ENCODE measurements at regions not wholly inside any gene's neighbourhood (a gene's known extent, or its start where the extent isn't known, plus 50 kb on each side); places are given as distances from the start of the nearest gene placed in this dataset.
"Not testable (repeated sequence)": the region's sequence is repeated elsewhere in the genome, so short reads cannot be mapped to it uniquely, and the experiment has no call there.

DNA sequence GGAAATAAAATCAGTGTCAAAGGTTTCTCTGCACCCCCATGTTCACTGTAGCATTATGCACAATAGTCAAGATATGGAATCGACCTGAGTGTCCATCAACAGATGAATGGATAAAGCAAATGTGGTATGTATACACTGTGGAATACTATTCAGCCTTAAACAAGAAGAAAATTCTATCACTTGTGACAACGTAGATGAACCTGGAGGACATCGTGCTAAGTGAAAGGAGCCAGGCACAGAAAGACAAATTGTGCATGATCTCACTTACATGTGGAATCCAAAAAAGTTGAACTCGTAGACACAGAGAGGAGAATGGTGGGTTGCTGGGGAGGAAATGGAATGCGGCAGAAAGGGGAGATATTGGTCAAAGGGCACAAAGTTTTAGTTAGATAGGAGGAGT lies 136.3 kb upstream of the ESR1 start:
- DNase-seq = no peak

DNA sequence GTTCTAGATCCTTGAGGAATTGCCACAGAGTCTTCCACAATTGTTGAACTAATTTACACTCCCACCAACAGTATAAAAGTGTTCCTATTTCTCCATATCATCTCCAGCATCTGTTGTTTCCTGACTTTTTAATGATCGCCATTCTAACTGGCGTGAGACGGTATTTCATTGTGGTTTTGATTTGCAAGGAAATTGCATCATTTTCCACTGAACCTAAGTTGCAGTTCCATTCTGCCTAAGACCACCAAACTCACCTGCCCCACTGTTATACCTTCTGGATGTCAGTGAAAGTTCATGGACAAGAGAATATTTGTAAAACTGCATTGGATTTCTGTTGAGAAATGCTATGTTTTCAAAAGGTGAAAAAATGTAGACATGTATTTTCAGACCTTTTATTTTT lies 132.9 kb upstream of the ESR1 start:
- no peak for DNase-seq

DNA sequence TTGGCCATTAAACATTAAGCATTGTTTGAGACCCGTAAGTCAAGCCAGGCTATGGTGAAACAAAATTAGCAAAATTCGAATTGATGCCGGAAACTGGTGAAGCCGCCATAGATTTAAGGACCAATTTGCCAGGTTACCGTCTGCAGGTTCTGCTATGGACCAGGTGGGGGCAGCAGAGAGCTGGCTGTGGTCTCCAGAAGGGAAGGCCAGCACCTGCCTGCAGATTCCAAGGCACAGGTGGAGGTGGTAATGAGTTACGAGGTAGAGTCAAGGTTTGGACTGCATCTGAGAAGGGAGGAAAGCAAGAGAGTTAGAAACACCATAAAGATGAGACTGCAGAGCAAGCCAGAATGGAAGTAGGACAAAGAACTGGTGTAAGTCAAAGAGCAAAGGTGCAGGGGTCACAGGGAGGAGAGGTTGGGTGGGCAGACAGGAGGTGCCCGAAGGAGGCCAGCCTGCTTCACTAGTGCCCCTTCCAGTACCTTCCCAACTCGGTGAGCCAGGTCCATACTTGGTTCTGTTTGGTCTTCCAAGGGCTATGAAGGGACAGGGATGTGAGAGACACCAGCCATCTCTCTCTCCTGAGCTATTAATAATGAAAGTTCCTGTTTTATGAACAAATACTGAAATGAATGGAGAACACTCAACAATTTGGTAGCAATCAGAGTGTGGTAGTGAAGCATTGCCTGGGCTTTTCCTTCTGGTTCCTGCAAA lies 131.6 kb upstream of the ESR1 start:
- peak; percentile 55 for DNase-seq

DNA sequence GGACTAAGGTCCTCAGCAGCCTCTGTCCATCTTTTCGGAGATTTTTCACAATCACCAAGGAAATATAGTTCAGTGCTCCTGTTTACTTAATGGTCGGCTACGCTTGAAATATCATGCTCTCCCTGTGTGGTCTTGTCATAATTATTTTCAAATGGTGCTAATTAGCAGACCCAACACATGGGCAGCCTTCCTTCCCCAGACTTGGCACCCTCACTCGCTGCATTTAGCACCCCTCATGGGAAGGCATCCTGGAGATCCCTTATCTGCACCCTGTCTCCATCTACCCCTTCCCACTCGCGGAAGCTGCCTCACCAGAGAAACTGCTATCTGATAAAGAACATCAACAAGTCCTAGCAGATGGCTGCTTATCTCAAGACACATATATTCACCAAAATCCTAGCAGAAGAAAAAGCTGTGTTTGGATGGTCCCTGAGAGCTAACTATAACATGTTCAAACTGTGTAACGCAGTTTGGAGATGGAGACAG lies 131.0 kb upstream of the ESR1 start:
- DNase-seq = no peak

DNA sequence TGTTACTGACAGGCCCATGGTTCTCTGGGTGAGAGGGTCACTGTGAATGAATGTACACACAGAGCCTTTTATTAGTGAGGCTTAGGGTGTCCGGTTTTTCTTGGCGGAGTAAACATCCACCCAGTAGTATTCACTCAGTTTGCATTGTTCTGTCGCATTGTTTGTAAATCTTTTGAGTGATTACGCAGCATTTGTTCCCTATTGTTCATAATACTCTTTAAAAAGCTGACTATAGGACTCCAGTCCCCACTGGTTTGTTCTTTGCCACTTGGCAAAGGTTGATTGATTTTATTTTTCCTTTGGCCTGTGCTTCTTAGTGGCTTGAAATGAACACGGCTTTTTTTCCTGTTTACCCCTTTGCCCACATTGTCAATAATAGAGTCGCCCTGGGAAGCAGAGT lies 130.1 kb upstream of the ESR1 start:
- no peak for DNase-seq

DNA sequence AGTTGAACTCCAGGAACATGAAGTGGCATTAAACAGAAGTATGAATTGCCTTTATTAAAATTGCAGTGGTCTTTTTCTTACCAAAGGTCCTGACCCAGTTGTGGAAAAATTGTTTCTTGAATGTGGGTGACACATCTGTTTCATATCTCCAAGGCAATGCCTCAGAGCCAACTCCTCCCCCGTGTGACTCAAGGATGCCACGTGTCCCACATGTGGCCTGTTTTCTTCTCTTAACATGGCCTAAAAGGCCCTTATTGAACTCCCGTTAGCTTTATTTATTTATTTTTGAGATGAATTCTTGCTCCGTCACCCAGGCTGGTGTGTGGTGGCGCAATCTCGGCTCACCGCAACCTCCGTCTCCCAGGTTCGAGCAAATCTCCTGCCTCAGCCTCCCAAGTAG lies 128.4 kb upstream of the ESR1 start:
- no peak for DNase-seq

DNA sequence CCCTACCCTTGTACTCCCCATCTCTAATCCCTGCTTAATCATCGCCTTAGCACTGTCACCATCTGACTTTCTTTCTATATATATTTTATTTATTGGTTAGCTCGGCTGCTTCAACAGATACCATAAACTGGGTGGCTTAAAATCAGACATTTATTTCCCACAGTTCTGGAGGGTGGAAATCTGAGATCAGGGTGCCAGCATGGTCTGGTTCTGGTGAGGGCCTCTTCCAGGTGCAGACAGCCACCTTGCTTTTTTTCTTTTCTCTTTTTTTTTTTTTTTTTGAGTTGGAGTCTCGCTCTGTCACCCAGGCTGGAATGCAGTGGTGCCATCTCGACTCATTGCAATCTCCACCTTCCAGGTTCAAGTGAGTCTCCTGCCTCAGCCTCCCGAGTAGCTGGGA lies 127.5 kb upstream of the ESR1 start:
- no peak for DNase-seq

DNA sequence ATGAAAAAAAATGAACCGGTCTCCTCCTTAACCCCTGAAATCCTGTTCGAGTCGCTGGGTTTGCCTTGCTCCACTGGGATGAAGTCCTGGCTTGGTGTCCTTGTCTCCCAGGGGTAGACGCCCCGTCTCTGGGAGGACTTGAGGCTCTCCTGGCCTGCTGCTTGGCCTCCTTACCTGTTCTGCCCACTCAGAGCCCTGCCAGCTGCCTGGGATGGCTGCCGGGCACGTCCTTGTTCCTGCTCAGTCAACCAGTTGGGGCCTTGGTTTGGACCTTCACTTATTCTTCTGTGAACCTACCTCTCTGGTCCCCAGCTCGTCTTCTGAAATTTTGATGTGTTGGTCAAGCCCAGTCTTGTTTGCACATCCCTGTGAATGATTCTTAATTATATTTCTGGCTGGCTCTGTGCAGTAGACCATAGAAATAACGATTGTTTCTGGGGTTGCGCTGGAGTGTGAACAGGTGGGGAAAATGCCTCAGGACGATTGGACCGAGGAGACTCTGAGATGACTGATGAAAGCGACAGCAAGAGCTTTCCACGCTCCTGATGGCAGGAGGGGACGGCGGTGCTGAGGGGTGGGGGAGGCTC lies 126.5 kb upstream of the ESR1 start:
- no peak for DNase-seq

DNA sequence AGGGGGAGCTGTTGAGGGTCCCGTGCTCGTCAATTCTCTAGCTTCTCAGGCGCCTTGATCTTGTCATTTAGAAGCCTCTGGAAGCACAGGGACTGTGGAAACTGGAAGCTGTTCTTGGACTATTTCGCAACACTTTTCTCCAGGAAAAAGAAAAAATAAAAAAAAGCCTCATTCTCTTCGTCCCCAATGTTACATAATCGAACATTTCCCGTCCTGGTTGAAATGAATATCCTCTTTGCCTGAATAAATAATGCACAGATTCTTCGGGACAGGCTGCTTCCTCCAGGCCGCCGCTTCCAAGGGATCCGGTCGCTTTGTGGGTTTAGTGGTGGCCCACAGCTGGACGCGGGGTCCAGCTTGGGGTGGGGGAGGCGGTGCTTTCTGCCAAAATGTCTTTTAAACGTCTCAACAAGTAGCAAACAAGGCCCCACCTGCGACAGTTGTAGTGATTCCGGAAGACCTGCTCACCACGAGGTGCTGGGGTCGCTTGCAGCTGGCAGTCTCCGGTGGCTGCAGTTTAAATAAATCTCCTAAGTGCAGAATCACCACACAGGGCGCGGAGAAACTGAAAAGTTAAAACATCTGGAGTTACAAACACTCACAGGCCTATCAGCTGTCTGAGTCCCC lies 125.9 kb upstream of the ESR1 start:
- DNase-seq = no peak

DNA sequence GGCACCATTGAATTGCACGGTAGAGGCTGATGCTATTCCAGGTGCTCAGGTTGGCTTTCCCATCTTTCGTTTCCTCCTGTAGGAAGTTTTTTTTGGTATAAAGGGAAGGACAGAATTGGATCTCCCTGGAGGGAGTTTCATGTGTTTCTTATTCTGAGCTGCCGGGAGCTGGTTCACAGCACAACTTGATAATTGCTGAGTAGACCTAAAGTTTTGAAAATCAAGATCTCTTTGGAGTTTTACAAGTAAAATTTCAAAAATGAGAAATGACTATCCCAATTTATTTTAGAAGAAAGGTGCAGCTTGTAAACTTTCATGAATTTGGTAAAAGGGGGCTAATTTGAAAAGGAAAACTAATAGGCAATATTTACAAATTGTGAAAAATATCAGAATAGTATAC lies 125.2 kb upstream of the ESR1 start:
- no peak for DNase-seq

DNA sequence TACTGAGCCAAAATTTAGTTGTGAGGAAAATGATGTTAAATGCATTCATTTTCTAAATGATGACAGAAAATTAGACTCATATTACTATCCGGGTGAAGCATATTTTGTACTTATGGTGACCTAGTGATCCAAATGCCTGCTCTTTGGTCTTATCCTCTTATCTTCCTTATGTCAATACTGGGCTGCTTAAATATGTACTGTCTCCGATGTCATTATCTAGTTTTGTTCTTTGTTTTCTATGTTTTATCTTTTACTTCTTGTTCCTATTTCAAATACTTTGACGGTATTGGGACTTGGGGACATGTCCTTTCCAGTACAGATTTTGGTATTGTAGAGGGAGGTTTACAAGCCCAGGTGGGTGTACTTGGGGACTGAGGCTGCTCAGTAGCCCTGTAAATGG lies 124.6 kb upstream of the ESR1 start:
- no peak for DNase-seq

DNA sequence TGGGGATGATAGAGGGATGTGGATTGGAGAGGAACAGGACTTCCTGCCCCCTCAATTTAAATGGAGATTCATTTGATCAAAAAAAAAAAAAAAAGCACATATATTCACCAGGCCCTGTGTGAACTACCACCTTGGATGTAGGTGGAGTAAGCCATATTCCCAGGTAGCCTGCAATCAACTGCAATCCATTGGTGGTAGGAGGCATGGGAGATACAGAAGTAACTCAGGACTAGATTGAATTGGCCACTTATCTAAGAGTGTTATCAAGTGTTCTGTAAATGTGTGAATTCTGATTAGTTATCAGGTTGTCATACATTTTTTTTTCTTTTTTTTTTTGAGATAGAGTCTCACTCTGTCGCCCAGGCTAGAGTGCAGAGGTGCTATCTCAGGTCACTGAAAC lies 124.1 kb upstream of the ESR1 start:
- DNase-seq = no peak

DNA sequence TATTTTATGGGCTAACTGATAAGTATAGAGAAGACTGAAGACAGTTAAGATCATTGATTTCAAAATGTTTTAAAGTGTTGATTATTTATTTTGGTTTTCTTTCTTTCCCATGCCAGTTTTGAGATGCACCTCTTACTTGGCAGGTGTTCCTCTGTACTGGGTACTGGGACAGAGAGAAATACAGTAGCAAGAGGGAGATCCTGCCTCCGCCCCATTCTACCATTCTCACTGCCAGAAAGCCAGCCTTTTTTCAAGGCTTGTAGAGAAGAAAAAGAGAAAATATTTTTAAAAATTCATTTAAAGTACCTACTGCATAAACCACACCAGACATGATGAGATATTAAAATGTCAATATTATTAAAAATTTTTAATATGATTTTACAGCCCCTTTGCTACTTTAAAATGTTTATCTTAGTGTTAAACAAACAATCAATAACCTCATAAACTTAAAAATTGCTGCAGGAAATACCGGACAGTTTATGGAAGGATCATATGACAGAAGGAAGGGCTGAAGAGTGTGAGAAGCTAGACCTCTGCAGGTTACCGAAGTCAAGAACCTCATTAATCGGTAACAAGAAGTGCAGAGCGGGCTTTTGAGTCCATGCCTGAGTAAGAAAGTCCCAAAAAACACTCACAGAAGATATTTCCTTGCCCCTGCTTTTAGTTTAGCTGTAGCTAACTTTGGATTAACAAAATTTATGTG lies 117.8 kb upstream of the ESR1 start:
- no peak for DNase-seq

DNA sequence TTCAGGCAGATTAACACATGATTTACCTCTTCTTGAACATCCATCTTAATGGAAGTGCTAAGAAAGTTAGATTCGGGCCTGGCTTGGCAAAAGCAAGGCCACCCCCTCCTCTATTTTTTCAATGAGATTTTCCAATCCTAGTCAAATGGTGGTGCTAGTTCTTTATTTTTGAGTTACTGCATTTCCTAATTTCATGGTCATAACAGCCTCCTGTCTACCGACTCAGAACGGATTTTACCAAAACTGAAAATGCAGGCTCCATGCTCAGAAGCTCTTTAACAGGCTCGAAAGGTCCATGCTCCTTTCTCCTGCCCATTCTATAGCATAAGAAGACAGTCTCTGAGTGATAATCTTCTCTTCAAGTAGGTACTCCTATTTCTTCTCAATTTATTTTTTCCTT lies 117.2 kb upstream of the ESR1 start:
- peak; percentile 41 for DNase-seq

DNA sequence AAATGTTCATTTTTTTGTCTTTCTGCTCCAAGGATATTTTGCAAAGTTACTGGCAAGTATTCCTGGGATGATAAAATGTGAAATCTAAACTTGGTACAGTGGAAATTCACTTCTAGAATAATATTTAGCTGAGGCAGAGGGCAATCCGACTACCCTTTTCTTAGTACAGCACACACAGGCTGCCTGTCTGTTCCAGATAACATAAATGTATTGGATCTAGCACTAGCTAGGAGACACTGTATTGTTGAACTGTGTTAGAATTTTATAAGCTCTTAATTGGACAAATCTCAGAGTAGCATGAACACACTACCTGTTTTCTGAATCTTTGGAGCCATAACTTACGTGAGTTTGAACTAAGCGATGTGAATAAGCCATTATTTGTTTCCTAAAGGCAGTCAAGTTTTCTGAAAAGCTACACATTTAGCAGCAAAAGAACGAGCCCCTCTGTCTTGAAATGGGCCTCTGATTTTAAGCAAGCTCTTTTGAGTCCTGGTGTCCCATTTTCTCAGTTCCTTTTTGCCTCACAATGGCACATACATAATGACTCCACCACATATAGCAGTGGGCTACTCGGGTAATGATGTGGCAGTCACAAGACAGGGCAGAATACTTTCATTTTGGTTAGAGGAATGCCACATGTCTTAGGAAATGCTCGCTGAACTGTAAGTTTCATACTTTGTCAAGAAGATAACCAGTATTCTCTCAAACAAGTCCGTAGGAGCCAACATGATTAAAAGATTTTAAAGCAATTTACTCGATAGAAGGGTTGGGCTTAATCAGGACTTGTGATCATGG lies 116.5 kb upstream of the ESR1 start:
- peak; percentile 50 for DNase-seq

DNA sequence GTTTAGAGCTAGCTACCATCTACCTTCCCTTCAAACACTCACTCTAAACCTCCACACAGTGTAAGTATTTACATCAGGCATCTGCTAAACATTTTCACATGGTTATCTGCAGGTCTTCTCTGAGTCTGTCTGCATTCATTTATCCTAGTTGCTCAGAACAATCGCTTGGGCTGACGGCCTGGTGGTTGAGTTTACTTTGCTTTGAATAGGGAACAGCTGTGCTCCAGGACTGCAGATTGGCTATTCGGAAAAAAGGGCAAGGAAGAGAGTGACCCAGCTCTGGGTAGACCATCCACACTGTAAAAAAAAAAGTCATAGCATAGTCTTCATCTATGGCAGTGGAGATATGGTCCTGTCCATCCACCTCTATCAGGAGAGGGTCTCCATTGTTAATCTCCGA lies 115.3 kb upstream of the ESR1 start:
- no peak for DNase-seq

DNA sequence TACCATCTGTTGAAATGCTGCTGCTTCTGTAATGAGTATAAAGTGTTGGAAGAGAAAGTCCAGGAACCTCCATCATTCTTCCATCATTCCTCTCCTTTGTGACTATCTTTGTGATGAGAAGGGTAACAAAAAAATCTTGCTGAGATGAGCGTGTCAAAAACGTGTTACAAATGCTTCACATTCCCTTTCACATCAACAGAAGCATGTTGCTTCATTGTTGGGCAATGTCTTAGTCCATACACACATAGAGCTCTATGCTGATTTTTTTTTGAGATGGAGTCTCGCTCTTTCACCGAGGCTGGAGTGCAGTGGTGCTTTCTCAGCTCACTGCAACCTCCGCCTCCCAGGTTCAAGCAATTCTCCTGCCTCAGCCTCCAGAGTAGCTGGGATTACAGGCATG lies 114.1 kb upstream of the ESR1 start:
- DNase-seq = no peak

DNA sequence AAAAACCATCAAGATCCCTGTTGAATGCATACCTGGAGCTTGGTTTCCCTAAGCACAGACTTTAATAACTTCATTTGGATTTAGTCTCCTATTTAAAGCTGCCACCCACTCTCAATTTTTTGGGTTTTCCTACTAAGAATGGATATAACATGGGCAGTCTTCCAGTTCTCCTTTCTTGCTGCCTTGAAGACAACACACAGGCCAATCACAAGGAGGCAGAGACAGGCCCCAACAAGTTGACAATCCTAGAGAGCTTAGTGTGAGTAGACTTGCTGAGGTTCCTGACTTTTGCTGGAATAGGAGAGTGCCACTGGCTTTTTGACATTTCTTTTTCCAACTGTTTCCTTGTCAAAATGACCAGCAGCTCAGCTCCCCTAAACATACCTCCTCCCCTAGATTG lies 112.3 kb upstream of the ESR1 start:
- no peak for DNase-seq

DNA sequence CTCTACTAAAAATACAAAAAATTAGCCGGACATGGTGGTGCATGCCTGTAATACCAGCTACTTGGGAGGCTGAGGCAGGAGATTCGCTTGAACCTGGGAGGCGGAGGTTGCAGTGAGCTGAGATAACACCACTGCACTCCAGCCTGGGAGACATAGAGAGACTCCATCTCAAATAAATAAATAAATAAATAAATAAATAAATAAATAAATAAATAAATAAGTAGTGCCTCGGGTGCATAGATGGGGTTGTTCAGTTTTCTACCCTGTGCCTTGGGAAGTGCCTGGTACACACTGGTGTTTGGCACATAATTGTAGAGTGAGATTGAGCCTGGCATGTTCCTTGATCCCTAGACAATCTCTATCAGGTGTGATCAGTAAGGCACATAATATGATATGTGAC lies 111.2 kb upstream of the ESR1 start:
- DNase-seq = not testable (repeated sequence)

DNA sequence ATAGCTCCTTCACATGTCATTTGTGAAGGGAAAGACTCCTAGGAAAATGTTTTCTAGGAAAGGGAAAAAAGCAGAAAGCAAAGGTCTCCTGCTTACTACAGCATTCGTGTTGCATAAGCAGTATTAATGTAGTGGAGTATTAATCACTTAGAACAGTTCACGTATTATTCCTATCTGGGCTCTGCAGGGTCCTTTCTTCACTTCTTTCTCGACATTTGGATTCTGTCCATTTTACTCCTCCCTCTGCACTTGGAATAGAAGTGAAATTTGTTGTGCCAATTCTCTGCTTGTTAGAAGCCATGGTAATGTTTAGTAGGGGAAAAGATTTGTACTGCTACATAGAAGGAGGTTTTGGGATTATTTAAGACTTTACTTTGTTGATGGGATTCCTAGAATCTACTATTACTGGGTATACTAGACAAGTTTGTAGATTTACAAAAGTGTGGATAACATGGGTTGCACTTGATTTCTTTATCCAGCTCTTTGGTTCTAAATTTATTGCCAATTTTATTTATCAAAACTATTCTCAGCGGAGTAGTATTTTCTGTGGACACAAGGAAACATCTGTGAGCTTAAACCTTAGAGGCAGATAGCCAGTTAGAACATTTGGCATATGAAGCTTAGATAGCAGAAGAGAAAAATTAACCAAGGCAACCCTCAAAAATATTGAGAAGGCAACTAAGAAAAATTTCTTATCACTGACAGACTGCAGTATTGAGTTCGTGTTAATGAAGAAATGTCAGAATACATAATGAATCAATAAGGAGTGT lies 108.4 kb upstream of the ESR1 start:
- no peak for DNase-seq

DNA sequence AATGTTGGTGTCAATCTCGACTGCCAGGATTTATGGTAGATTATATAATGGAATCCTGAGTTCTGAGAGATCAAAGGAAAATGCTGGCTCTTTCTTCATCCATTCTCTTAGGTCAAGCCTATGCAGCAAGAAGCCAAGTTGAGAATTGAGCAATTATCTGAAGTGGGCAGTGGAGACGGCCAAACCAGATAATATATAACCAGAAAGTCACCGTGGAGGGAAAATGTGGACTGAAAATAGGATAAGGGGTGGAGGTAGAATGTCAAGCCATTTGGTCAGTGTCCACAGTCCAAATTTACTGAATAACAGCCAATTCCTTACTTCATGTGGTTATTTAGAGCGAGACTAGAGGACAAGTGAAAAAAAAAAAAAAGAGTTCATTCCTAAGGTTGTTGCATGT lies 107.8 kb upstream of the ESR1 start:
- DNase-seq = no peak

DNA sequence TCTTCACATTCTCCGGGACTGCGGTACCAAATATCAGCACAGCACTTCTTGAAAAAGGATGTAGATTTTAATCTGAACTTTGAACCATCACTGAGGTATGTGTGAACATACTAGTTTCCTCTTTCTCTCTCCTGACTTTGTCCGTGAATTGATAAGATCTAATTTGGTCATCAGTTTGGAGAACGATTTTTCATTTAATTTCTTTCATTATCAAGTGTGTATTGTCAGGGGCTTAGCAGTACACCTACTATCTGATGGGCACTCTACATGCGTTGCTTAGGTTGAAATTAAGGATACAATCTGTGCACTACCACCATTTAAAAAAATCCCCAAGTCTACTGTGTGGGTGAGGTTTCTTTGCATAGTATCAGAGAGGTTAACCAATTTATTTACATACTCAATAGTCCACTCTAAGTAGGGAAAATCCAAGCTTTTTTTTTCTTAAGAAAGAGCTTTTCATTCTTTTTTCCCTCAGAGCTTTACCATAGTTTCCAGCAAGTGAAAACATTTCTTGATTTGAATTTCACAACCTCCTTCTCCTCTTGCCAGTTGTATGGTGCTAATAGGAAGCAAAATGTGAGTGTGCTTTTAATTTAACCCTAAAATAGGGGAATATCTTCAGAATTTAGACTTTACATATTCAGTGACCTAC lies 105.4 kb upstream of the ESR1 start:
- DNase-seq = peak; percentile 8

All from CD4-positive, alpha-beta T cell treated with Interleukin-12 subunit alpha and Interleukin-12 subunit beta, for 1 hour (primary cell).